ENCODE measurements at regions not wholly inside any gene's neighbourhood (a gene's known extent, or its start where the extent isn't known, plus 50 kb on each side); places are given as distances from the start of the nearest gene placed in this dataset.

GRCh38 chr16:73149334-73149733, 101.4 kb upstream of the ZFHX3 start:
- no peak for TF ChIP-seq CTCF (conservative IDR thresholded peaks at IDR 0.05; ENCODE audit: low read depth, low read length)
- no peak for TF ChIP-seq POLR2A (IDR thresholded peaks at IDR 0.05; ENCODE audit: low read depth, low read length)
- TF ChIP-seq CEBPB (IDR thresholded peaks at IDR 0.05; ENCODE audit: low read depth, low read length) = no peak
- TF ChIP-seq MAFK (IDR thresholded peaks at IDR 0.05; ENCODE audit: low read depth, low read length) = no peak
- TF ChIP-seq BHLHE40 (IDR thresholded peaks at IDR 0.05; ENCODE audit: low read depth, low read length) = no peak
- no peak for TF ChIP-seq MAZ (IDR thresholded peaks at IDR 0.05; ENCODE audit: borderline replicate concordance, low read depth, low read length)
- TF ChIP-seq RFX5 (IDR thresholded peaks at IDR 0.05; ENCODE audit: low read depth, low read length) = no peak
- no peak for TF ChIP-seq SMC3 (IDR thresholded peaks at IDR 0.05; ENCODE audit: low read depth, low read length)
- no peak for TF ChIP-seq RAD21 (IDR thresholded peaks at IDR 0.05; ENCODE audit: low read length)
- no peak for TF ChIP-seq USF2 (IDR thresholded peaks at IDR 0.05; ENCODE audit: low read depth, low read length)
- no peak for TF ChIP-seq RCOR1 (IDR thresholded peaks at IDR 0.05; ENCODE audit: insufficient replicate concordance, low read length)
- no peak for TF ChIP-seq NFE2L2 (IDR thresholded peaks at IDR 0.05; ENCODE audit: low read depth, low read length)
- no peak for TF ChIP-seq MXI1 (IDR thresholded peaks at IDR 0.05; ENCODE audit: borderline replicate concordance, low read depth, low read length)
